H1 (cell line): ENCODE measurements at regions not wholly inside any gene's neighbourhood (a gene's known extent, or its start where the extent isn't known, plus 50 kb on each side); places are given as distances from the start of the nearest gene placed in this dataset.

ENCODE experiments used
- EGR1 ChIP-seq: IDR thresholded peaks from 2 replicates; pipeline ENCODE4 v1.6.1; 2011; ENCODE audit warnings: low read depth, low read length, borderline replicate concordance
- EP300 ChIP-seq, 2 experiments: IDR thresholded peaks; 1 replicate in 1 of 2; 2 replicates in 1 of 2; pipeline ENCODE4 v1.6.1; 2011 to 2012; ENCODE audit warnings: low read depth in 2 of 2, low read length in 2 of 2, mild to moderate bottlenecking in 2 of 2, borderline replicate concordance in 1 of 2, inconsistent platforms in 1 of 2, moderate library complexity in 1 of 2
- POLR2AphosphoS5 ChIP-seq: IDR thresholded peaks from 2 replicates; pipeline ENCODE4 v1.6.1; 2011; ENCODE audit warnings: low read depth, low read length
- SUZ12 ChIP-seq: fragments of 200-600 bp; sonication (generic); IDR thresholded peaks from 2 replicates; pipeline ENCODE4 v1.6.1; 2012; ENCODE audit warnings: mild to moderate bottlenecking, inconsistent platforms, low read length, moderate library complexity, mixed read lengths
- TF ChIP-seq, protein P1 (sequence below), 3 experiments: IDR thresholded peaks; 1 replicate in 2 of 3; 2 replicates in 1 of 3; pipeline versions ENCODE4 v1.5.1 to v1.6.1; 2011; ENCODE audit warnings: low read length in 3 of 3, mild to moderate bottlenecking in 3 of 3, inconsistent platforms in 2 of 3, low read depth in 1 of 3, moderate library complexity in 1 of 3; ENCODE audit not compliant: insufficient read depth in 1 of 3; ENCODE audit errors: control extremely low read depth in 1 of 3

- TF ChIP-seq, protein P1, sequence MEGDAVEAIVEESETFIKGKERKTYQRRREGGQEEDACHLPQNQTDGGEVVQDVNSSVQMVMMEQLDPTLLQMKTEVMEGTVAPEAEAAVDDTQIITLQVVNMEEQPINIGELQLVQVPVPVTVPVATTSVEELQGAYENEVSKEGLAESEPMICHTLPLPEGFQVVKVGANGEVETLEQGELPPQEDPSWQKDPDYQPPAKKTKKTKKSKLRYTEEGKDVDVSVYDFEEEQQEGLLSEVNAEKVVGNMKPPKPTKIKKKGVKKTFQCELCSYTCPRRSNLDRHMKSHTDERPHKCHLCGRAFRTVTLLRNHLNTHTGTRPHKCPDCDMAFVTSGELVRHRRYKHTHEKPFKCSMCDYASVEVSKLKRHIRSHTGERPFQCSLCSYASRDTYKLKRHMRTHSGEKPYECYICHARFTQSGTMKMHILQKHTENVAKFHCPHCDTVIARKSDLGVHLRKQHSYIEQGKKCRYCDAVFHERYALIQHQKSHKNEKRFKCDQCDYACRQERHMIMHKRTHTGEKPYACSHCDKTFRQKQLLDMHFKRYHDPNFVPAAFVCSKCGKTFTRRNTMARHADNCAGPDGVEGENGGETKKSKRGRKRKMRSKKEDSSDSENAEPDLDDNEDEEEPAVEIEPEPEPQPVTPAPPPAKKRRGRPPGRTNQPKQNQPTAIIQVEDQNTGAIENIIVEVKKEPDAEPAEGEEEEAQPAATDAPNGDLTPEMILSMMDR (IDR thresholded peaks at IDR 0.05; ENCODE audit: control extremely low read depth in 1 of 3, insufficient read depth in 1 of 3, low read depth in 1 of 3, low read length in 3 of 3), result no peak
- no peak for TF ChIP-seq EGR1
- no peak for TF ChIP-seq EP300 (IDR thresholded peaks at IDR 0.05; ENCODE audit: borderline replicate concordance in 1 of 2, low read depth in 2 of 2, low read length in 2 of 2)
- TF ChIP-seq POLR2AphosphoS5, result no peak
- no peak for TF ChIP-seq SUZ12
Measured at GRCh38 chr9:115445655-115446054, 327.7 kb upstream of the TNC start.
